Nephron (organoid): ENCODE measurements at regions not wholly inside any gene's neighbourhood (a gene's known extent, or its start where the extent isn't known, plus 50 kb on each side); places are given as distances from the start of the nearest gene placed in this dataset.

Experiments
- H3K27ac Mint-ChIP-seq, 3 experiments: 2 replicates each; pipeline ENCODE4 v1.8.0; 2020; ENCODE audit warnings: mixed read lengths in 3 of 3, mild to moderate bottlenecking in 2 of 3, moderate library complexity in 1 of 3
- H3K27me3 Mint-ChIP-seq: 2 replicates; pipeline ENCODE4 v1.8.0; 2021; ENCODE audit warnings: low read depth, mild to moderate bottlenecking, moderate library complexity, mixed read lengths
- H3K36me3 Mint-ChIP-seq: 2 replicates; pipeline ENCODE4 v1.8.0; 2020; ENCODE audit warnings: low read depth, mixed read lengths
- H3K4me1 Mint-ChIP-seq: 2 replicates; pipeline ENCODE4 v1.8.0; 2020; ENCODE audit warnings: mixed read lengths
- H3K4me3 Mint-ChIP-seq, 3 experiments: 2 replicates each; pipeline ENCODE4 v1.8.0; 2020; ENCODE audit warnings: mild to moderate bottlenecking in 3 of 3, mixed read lengths in 3 of 3, moderate library complexity in 2 of 3
- H3K9me3 Mint-ChIP-seq: 2 replicates; pipeline ENCODE4 v1.8.0; 2020; ENCODE audit warnings: mixed read lengths
- CTCF ChIP-seq, 3 experiments: fragments of 200-600 bp; sonication (generic); IDR thresholded peaks; one replicate each; pipeline ENCODE4 v1.5.0; 2021; ENCODE audit warnings: antibody characterized with exemption in 3 of 3; ENCODE audit not compliant: unreplicated experiment in 3 of 3

- TF ChIP-seq CTCF (IDR thresholded peaks at IDR 0.05; ENCODE audit: unreplicated experiment in 3 of 3), result no peak
- peak overlapping the region in 2 of 3 experiments; percentile 46 to 75 for H3K27ac Mint-ChIP-seq
- H3K4me3 Mint-ChIP-seq, result no peak overlapping the region
- peaks cover 19% of the 10 kb centered on the region for H3K9me3 Mint-ChIP-seq
- peaks cover 13% of the 10 kb centered on the region for H3K36me3 Mint-ChIP-seq
- peaks cover 4% of the 10 kb centered on the region for H3K27me3 Mint-ChIP-seq
- H3K4me1 Mint-ChIP-seq, result no peaks in the 10 kb centered on the region
These were observed 260.3 kb downstream of the KCNRG start for GRCh38 chr13:50275392-50276063.

GRCh38 chr13:50276550-50276949 lies 261.3 kb downstream of the KCNRG start:
- Mint-ChIP-seq H3K27me3 (no peaks in the 10 kb centered on the region), H3K4me1 (no peaks in the 10 kb centered on the region), H3K27ac (peak overlapping the region in 1 of 3 experiments; percentile 29), H3K36me3 (peaks cover 13% of the 10 kb centered on the region), H3K4me3 (no peak overlapping the region), H3K9me3 (peaks cover 23% of the 10 kb centered on the region)
- no peak for TF ChIP-seq CTCF (IDR thresholded peaks at IDR 0.05; ENCODE audit: unreplicated experiment in 3 of 3)

- Mint-ChIP-seq H3K9me3 (peaks cover 25% of the 10 kb centered on the region), H3K27ac (peak overlapping the region in 1 of 3 experiments; percentile 29), H3K27me3 (no peaks in the 10 kb centered on the region), H3K36me3 (peaks cover 13% of the 10 kb centered on the region), H3K4me3 (no peak overlapping the region), H3K4me1 (no peaks in the 10 kb centered on the region)
- TF ChIP-seq CTCF (IDR thresholded peaks at IDR 0.05; ENCODE audit: unreplicated experiment in 3 of 3), result no peak
These were observed 261.9 kb downstream of the KCNRG start for GRCh38 chr13:50277127-50277526.

DNA sequence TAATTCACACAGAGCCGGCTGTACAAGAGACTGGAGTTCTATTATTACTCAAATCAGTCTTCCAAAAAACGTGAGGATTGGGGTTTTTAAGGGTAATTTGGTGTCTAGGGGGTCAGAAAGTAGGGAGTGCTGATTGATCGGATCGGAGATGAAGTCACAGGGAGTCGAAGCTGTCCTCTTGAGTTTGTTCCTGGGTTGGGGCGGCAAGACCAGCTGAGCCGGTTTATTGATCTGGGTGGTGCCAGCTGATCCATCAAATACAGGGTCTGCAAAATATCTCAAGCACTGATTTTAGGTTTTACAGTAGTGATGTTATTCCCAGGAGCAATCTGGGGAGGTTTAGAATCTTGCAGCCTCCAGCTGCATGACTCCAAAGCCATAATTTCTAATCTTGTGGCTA lies 262.7 kb downstream of the KCNRG start:
- H3K9me3 Mint-ChIP-seq, result peaks cover 33% of the 10 kb centered on the region
- no peak for TF ChIP-seq CTCF (IDR thresholded peaks at IDR 0.05; ENCODE audit: unreplicated experiment in 3 of 3)
- H3K4me3 Mint-ChIP-seq, result no peak overlapping the region
- peak overlapping the region in 1 of 3 experiments; percentile 59 for H3K27ac Mint-ChIP-seq
- H3K4me1 Mint-ChIP-seq, result no peaks in the 10 kb centered on the region
- no peaks in the 10 kb centered on the region for H3K27me3 Mint-ChIP-seq
- H3K36me3 Mint-ChIP-seq, result peaks cover 17% of the 10 kb centered on the region

GRCh38 chr13:50280441-50280937 lies 265.2 kb downstream of the KCNRG start:
- Mint-ChIP-seq H3K27me3 (no peaks in the 10 kb centered on the region), H3K27ac (no peak overlapping the region), H3K9me3 (peaks cover 36% of the 10 kb centered on the region), H3K36me3 (peaks cover 17% of the 10 kb centered on the region), H3K4me3 (no peak overlapping the region), H3K4me1 (no peaks in the 10 kb centered on the region)
- TF ChIP-seq CTCF (IDR thresholded peaks at IDR 0.05; ENCODE audit: unreplicated experiment in 3 of 3), result no peak

DNA sequence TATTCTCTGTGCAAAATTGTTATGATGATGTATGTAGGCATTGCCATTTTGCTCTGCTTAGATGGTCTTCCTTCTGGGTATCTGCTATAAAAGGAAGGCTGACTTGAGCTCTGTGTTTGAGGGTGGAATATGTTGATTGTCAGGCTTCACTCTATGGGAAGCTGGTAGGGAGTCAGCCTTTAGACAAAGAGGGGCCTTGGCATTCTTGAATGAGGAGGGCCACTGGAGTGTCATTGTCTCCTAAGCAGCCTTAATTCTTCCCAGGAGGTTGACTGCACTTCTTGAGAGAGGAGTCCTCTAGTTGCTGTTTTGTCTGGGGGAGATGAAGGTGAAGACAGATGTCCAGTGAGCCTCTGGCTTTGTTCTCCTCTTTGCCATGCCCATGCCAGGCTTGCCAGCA lies 266.8 kb downstream of the KCNRG start:
- peaks cover 14% of the 10 kb centered on the region for H3K36me3 Mint-ChIP-seq

More for the DNA sequence above, 266.8 kb downstream of the KCNRG start:
- Mint-ChIP-seq H3K4me1 (peaks cover 5% of the 10 kb centered on the region), H3K9me3 (peaks cover 34% of the 10 kb centered on the region), H3K27me3 (no peaks in the 10 kb centered on the region), H3K27ac (no peak overlapping the region), H3K4me3 (no peak overlapping the region)
- no peak for TF ChIP-seq CTCF (IDR thresholded peaks at IDR 0.05; ENCODE audit: unreplicated experiment in 3 of 3)
